Lung (tissue), 11 donors: ENCODE measurements at regions not wholly inside any gene's neighbourhood (a gene's known extent, or its start where the extent isn't known, plus 50 kb on each side); places are given as distances from the start of the nearest gene placed in this dataset.

Experiments used
- ATAC-seq: fragments of 200-7000 bp; cut with Tn5 transposase; one replicate; pipeline ENCODE4 v1.9.1; 2020; ENCODE audit warnings: moderate number of reproducible peaks; ENCODE audit not compliant: insufficient read depth, low FRiP score
- DNase-seq, 3 donors: peaks; one replicate each; pipeline ENCODE4 v3.0.0-alpha.2; 2013 to 2017
- H3K27ac ChIP-seq, 2 donors: one replicate each; pipeline ENCODE4 v1.5.1; 2013; ENCODE audit warnings: mild to moderate bottlenecking in 2 of 2, moderate library complexity in 2 of 2, control low read depth in 1 of 2, inconsistent platforms in 1 of 2, low read depth in 1 of 2, low read length in 1 of 2
- H3K27me3 ChIP-seq, 3 donors: one replicate each; pipeline ENCODE4 v1.5.1; 2013; ENCODE audit warnings: low read length in 2 of 3; ENCODE audit not compliant: control insufficient read depth in 3 of 3, insufficient read depth in 3 of 3
- H3K36me3 ChIP-seq, 4 donors: one replicate each; pipeline ENCODE4 v1.5.1; 2013; ENCODE audit warnings: low read length in 4 of 4, mild to moderate bottlenecking in 1 of 4, moderate library complexity in 1 of 4; ENCODE audit not compliant: control insufficient read depth in 4 of 4, insufficient read depth in 4 of 4
- H3K4me1 ChIP-seq, 5 donors: one replicate each; pipeline ENCODE4 v1.5.1; 2013; ENCODE audit warnings: low read length in 5 of 5, mild to moderate bottlenecking in 2 of 5, moderate library complexity in 1 of 5; ENCODE audit not compliant: control insufficient read depth in 5 of 5, insufficient read depth in 5 of 5
- H3K4me3 ChIP-seq: one replicate; pipeline ENCODE4 v1.5.1; 2013; ENCODE audit warnings: mild to moderate bottlenecking, control low read depth, moderate library complexity
- H3K9ac ChIP-seq, 2 donors: one replicate each; pipeline ENCODE4 v1.5.1; 2013; ENCODE audit warnings: low read length in 2 of 2, control low read depth in 1 of 2; ENCODE audit not compliant: insufficient read depth in 1 of 2
- H3K9me3 ChIP-seq, 4 donors: one replicate each; pipeline ENCODE4 v1.5.1; 2013; ENCODE audit warnings: low read length in 3 of 4, mild to moderate bottlenecking in 1 of 4, moderate library complexity in 1 of 4; ENCODE audit not compliant: control insufficient read depth in 4 of 4, insufficient read depth in 3 of 4
- WGBS, 2 donors: extraction: QIAGEN DNeasy Blood & Tissue Kit; methylation state at CpG; one replicate each; pipeline ENCODE4 v1.1.7; 2013; 5-methylcytosine and 5-hydroxymethylcytosine counted together
- TF ChIP-seq, protein P1 (sequence below): IDR thresholded peaks from 2 replicates; pipeline ENCODE4 v1.5.1; 2012; ENCODE audit warnings: mild to moderate bottlenecking; ENCODE audit errors: control extremely low read depth, extremely low read depth
- donor health status: control.
- donor health status: control.
- donor health status: Bipolar disorder and iron deficiency.
- donor health status: healthy.
- donor health status: DM: yes; HTN: yes; CAD: no.

DNA sequence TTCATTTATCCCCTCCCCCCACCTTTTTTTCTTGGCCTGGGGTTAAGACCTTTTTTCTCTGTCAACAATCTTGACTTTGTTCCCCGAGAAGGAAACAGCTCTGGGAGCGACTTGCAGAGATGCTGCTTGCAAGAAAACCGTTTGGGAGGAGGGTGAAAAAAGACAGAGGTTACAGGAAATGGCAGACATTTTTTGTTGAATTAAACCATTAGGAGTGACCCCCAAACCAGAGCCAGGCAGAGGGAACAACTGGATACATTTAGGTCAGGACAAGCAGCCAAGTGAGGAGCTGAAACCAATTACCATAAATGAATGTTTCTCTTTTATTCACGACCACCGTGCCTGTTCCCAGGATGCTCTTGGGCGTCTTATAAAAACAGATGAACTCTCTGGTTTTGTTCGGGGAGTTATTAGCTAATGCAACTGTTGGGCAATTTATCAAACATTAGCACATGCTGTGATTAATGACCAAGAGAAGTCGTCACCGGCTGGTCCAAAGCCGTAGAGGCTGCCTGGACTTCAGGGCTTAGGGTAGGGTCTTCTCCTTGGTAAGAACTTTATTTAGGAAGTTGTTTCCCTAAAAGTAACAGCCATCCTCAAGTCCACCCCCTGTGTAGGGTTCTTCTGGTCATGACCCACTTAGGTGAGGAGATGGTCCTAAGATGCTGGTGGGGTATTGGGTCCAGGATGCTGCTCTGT is 141.0 kb downstream of the FOXD2 start:
- WGBS, 2 donors = 49 to 53% methylated on average over 10 of the region's 10 CpGs
- TF ChIP-seq, protein P1, sequence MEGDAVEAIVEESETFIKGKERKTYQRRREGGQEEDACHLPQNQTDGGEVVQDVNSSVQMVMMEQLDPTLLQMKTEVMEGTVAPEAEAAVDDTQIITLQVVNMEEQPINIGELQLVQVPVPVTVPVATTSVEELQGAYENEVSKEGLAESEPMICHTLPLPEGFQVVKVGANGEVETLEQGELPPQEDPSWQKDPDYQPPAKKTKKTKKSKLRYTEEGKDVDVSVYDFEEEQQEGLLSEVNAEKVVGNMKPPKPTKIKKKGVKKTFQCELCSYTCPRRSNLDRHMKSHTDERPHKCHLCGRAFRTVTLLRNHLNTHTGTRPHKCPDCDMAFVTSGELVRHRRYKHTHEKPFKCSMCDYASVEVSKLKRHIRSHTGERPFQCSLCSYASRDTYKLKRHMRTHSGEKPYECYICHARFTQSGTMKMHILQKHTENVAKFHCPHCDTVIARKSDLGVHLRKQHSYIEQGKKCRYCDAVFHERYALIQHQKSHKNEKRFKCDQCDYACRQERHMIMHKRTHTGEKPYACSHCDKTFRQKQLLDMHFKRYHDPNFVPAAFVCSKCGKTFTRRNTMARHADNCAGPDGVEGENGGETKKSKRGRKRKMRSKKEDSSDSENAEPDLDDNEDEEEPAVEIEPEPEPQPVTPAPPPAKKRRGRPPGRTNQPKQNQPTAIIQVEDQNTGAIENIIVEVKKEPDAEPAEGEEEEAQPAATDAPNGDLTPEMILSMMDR = no peak
- no peaks in the 10 kb centered on the region for H3K9me3 ChIP-seq
- peak; percentile 50 to 76 (median 75) for DNase-seq
- no peak for ATAC-seq
- H3K9ac ChIP-seq = peak overlapping the region in 1 of 2 donors; percentile 26
- H3K4me3 ChIP-seq = no peak overlapping the region
- H3K27me3 ChIP-seq = peaks cover 0 to 3% (median 0%) of the 10 kb centered on the region in 3 donors
- peaks cover 0 to 33% (median 17%) of the 10 kb centered on the region in 5 donors for H3K4me1 ChIP-seq
- peak overlapping the region in 1 of 2 donors; percentile 1 for H3K27ac ChIP-seq
- H3K36me3 ChIP-seq = no peaks in the 10 kb centered on the region

DNA sequence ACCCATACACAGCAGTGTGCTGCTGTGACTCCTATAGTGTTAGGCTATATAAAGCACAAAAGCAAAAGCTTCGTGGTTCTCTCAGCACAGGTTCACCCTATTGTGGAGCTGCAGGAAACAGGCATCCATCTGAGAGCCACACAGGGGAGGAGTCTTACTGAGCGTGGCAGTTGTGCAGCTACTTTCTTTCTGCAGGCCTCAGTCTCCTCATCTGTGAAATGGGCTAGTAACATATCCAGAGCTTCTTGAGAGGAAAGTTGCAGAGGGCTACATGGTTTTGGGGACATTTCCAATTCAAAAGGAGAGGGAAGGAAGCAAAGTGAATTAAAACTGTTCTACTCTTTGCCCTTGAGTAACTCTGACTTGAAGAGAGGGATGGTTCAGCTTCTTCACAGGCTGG is 142.0 kb downstream of the FOXD2 start:
- DNase-seq (no peak), ATAC-seq (no peak)
- H3K4me1 ChIP-seq = peaks cover 0 to 28% (median 17%) of the 10 kb centered on the region in 5 donors
- H3K27me3 ChIP-seq = peaks cover 0 to 3% (median 0%) of the 10 kb centered on the region in 3 donors
- TF ChIP-seq, protein P1 = no peak
- no peaks in the 10 kb centered on the region for H3K9me3 ChIP-seq
- H3K4me3 ChIP-seq = no peak overlapping the region
- no peaks in the 10 kb centered on the region for H3K36me3 ChIP-seq
- H3K27ac ChIP-seq = no peak overlapping the region
- 71 to 75% methylated on average over 2 of the region's 2 CpGs for WGBS, 2 donors
- H3K9ac ChIP-seq = no peak overlapping the region

DNA sequence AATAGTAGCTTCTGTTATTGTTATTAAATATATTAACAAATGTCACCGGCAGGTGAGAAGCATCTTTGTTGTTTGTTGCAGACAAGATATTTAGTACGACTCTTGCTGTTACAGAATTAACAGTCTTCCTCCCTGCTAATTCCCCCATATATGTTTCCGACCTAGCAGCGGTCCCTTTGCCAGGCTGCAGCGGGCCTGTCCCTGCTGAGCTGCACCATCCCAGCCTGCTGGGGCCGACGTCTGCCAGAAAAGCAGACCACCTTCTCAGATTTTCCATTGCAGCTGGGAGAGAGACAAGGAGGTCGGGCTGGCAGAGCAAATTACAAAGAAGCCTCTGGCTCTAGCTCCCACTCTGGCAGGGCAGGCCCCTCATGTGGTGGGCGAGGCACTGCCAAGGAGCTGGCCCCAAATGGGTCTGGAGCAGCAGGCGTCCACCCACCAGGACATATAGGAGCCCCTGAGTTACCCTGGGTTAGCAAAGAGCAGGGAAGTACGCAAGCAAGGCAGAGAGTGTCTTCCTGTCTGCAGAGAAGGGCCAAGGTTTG is 142.7 kb downstream of the FOXD2 start:
- Histone ChIP-seq H3K27me3 (peaks cover 0 to 3% (median 0%) of the 10 kb centered on the region in 3 donors), H3K9ac (no peak overlapping the region), H3K36me3 (no peaks in the 10 kb centered on the region), H3K4me1 (peaks cover 0 to 22% (median 17%) of the 10 kb centered on the region in 5 donors), H3K9me3 (no peaks in the 10 kb centered on the region), H3K4me3 (no peak overlapping the region), H3K27ac (no peak overlapping the region)
- no peak for DNase-seq
- TF ChIP-seq, protein P1 = no peak
- 95% methylated on average over 11 of the region's 11 CpGs for WGBS, 2 donors
- no peak for ATAC-seq
